ENCODE measurements at regions not wholly inside any gene's neighbourhood (a gene's known extent, or its start where the extent isn't known, plus 50 kb on each side); places are given as distances from the start of the nearest gene placed in this dataset.

- TF ChIP-seq POLR2A (IDR thresholded peaks at IDR 0.05; ENCODE audit: low read depth, low read length), result no peak
- TF ChIP-seq POLR2AphosphoS5 (IDR thresholded peaks at IDR 0.05; ENCODE audit: low read depth, low read length), result no peak
Observed at GRCh38 chr6:84854811-84855400, 90.5 kb upstream of the TBX18 start.

All from GM12892 (cell line).